SK-N-SH treated with all-trans-retinoic acid at 6 μM for 48 hours (cell line): ENCODE measurements at regions not wholly inside any gene's neighbourhood (a gene's known extent, or its start where the extent isn't known, plus 50 kb on each side); places are given as distances from the start of the nearest gene placed in this dataset.

Source experiments
- ATAC-seq: fragments of 200-7000 bp; cut with Tn5 transposase; 3 replicates; pipeline ENCODE4 v1.9.1; 2020; ENCODE audit warnings: mild to moderate bottlenecking, moderate library complexity
- ARNTL ChIP-seq: fragments of 450-650 bp; formaldehyde crosslinking; IDR thresholded peaks from 2 replicates; pipeline ENCODE4 v1.5.0; 2020; ENCODE audit warnings: low read depth, mild to moderate bottlenecking, moderate library complexity, borderline replicate concordance
- BACH2 ChIP-seq: fragments of 250-450 bp; sonication (Bioruptor Pico); IDR thresholded peaks from 2 replicates; pipeline ENCODE4 v1.9.0; 2021; ENCODE audit warnings: mild to moderate bottlenecking, borderline replicate concordance
- CSDC2 ChIP-seq: fragments of 250-450 bp; sonication (Bioruptor Pico); IDR thresholded peaks from 2 replicates; pipeline ENCODE4 v1.5.0; 2020; ENCODE audit warnings: mild to moderate bottlenecking, moderate library complexity
- GLIS3 ChIP-seq: fragments of 250-450 bp; sonication (Bioruptor Pico); IDR thresholded peaks from 2 replicates; pipeline ENCODE4 v1.5.0; 2020; ENCODE audit warnings: mild to moderate bottlenecking, moderate library complexity
- ISL1 ChIP-seq: fragments of 250-450 bp; sonication (Bioruptor Pico); IDR thresholded peaks from 2 replicates; pipeline ENCODE4 v2.1.2; 2022; ENCODE audit warnings: mild to moderate bottlenecking, moderate library complexity
- OSR1 ChIP-seq: fragments of 250-450 bp; sonication (Bioruptor Pico); IDR thresholded peaks from 2 replicates; pipeline ENCODE4 v1.8.0; 2022; ENCODE audit warnings: moderate library complexity, mild to moderate bottlenecking, inconsistent platforms
- PPARA ChIP-seq: fragments of 250-450 bp; sonication (Bioruptor Pico); IDR thresholded peaks from 2 replicates; pipeline ENCODE4 v1.5.0; 2020; ENCODE audit warnings: mild to moderate bottlenecking, borderline replicate concordance
- SNAI2 ChIP-seq: fragments of 250-450 bp; sonication (Bioruptor Pico); IDR thresholded peaks from 2 replicates; pipeline ENCODE4 v1.5.0; 2020; ENCODE audit warnings: mild to moderate bottlenecking, moderate library complexity
- TCF4 ChIP-seq: fragments of 250-450 bp; sonication (Bioruptor Pico); IDR thresholded peaks from 2 replicates; pipeline ENCODE4 v1.8.0; 2021; ENCODE audit warnings: mild to moderate bottlenecking, moderate library complexity, borderline replicate concordance
- TOX ChIP-seq: fragments of 250-450 bp; sonication (Bioruptor Pico); IDR thresholded peaks from 2 replicates; pipeline ENCODE4 v1.8.0; 2021; ENCODE audit warnings: mild to moderate bottlenecking, moderate library complexity, borderline replicate concordance
- ZC3H10 ChIP-seq: fragments of 250-450 bp; sonication (Bioruptor Pico); IDR thresholded peaks from 2 replicates; pipeline ENCODE4 v1.5.1; 2021; ENCODE audit warnings: mild to moderate bottlenecking, moderate library complexity
- ZFP3 ChIP-seq: fragments of 250-450 bp; sonication (Bioruptor Pico); IDR thresholded peaks from 2 replicates; pipeline ENCODE4 v1.5.0; 2020; ENCODE audit warnings: mild to moderate bottlenecking, moderate library complexity
- ZFP30 ChIP-seq: fragments of 450-650 bp; formaldehyde crosslinking; IDR thresholded peaks from 2 replicates; pipeline ENCODE4 v1.5.0; 2022; ENCODE audit warnings: mild to moderate bottlenecking, moderate library complexity
- ZNF565 ChIP-seq: fragments of 450-650 bp; formaldehyde crosslinking; conservative IDR thresholded peaks from 2 replicates; pipeline ENCODE4 v1.5.0; 2020; ENCODE audit warnings: low read depth, mild to moderate bottlenecking, moderate library complexity
- ZNF70 ChIP-seq: fragments of 450-650 bp; formaldehyde crosslinking; IDR thresholded peaks from 2 replicates; pipeline ENCODE4 v1.5.0; 2020; ENCODE audit warnings: mild to moderate bottlenecking, moderate library complexity
- ZNF8 ChIP-seq: fragments of 450-650 bp; formaldehyde crosslinking; IDR thresholded peaks from 2 replicates; pipeline ENCODE4 v1.5.0; 2020; ENCODE audit warnings: mild to moderate bottlenecking, moderate library complexity
- TF ChIP-seq, protein P1 (sequence below): fragments of 250-450 bp; sonication (Bioruptor Pico); IDR thresholded peaks from 2 replicates; pipeline ENCODE4 v1.5.1; 2021; ENCODE audit warnings: mild to moderate bottlenecking, moderate library complexity
- TF ChIP-seq, protein P2 (sequence below): fragments of 250-450 bp; sonication (Bioruptor Pico); IDR thresholded peaks from 2 replicates; pipeline ENCODE4 v1.8.0; 2020; ENCODE audit warnings: mild to moderate bottlenecking, moderate library complexity, borderline replicate concordance
- TF ChIP-seq, protein P3 (sequence below): fragments of 250-450 bp; sonication (Bioruptor Pico); IDR thresholded peaks from 2 replicates; pipeline ENCODE4 v1.5.1; 2020; ENCODE audit warnings: low read depth, mild to moderate bottlenecking, moderate library complexity
- TF ChIP-seq, protein P4 (sequence below): fragments of 250-450 bp; sonication (Bioruptor Pico); IDR thresholded peaks from 2 replicates; pipeline ENCODE4 v1.5.0; 2020; ENCODE audit warnings: mild to moderate bottlenecking, moderate library complexity
- TF ChIP-seq, protein P5 (sequence below): fragments of 250-450 bp; sonication (Bioruptor Pico); IDR thresholded peaks from 2 replicates; pipeline ENCODE4 v1.8.0; 2021; ENCODE audit warnings: low read depth, mild to moderate bottlenecking, moderate library complexity, borderline replicate concordance

DNA sequence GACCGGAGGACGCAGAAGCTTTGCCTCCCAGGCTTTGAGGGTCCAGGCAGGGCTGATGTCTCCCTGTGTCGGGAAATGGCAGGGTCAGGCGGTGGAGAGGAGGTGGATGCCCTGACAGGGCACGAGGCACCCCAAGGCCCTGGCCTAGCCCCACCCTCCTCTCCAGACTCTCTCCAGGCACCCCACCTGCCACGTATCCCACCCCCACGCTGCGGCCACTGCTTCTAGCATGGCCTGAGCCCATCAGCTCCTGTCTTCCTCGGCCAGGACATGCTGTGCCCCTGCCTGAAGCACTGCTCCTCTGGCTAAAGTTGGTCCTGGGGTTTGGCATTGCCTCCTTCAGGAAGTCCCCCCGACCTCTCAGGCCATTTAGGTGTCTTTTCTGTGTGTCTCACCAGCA is 64.2 kb upstream of the RXRA start:
- TF ChIP-seq ZNF565 (CRISPR knock-in tag): no peak
- TF ChIP-seq, protein P1, sequence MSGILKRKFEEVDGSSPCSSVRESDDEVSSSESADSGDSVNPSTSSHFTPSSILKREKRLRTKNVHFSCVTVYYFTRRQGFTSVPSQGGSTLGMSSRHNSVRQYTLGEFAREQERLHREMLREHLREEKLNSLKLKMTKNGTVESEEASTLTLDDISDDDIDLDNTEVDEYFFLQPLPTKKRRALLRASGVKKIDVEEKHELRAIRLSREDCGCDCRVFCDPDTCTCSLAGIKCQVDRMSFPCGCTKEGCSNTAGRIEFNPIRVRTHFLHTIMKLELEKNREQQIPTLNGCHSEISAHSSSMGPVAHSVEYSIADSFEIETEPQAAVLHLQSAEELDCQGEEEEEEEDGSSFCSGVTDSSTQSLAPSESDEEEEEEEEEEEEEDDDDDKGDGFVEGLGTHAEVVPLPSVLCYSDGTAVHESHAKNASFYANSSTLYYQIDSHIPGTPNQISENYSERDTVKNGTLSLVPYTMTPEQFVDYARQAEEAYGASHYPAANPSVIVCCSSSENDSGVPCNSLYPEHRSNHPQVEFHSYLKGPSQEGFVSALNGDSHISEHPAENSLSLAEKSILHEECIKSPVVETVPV (CRISPR knock-in tag): no peak
- no peak for ATAC-seq

DNA sequence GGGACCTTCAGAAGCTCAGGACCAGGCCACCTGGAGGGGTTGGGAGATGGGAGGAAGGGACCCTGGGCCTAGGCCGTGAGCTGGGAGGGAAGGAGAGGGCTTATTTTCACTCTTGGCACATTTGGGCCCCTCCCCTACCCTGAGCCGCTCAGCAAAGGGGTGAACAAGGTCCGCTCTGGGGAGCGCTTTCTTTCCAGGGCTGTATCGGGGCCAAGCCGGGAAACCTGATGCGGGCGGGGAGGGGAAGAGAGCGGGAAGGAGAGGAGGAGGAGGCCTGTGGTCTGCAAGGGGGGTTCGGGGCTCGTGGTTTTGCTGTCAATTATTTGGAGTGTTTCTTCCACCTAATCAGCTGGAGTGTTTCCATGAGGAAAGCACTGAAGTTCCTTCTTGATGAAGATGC is 62.7 kb upstream of the RXRA start:
- no peak for ATAC-seq
- TF ChIP-seq, protein P2, sequence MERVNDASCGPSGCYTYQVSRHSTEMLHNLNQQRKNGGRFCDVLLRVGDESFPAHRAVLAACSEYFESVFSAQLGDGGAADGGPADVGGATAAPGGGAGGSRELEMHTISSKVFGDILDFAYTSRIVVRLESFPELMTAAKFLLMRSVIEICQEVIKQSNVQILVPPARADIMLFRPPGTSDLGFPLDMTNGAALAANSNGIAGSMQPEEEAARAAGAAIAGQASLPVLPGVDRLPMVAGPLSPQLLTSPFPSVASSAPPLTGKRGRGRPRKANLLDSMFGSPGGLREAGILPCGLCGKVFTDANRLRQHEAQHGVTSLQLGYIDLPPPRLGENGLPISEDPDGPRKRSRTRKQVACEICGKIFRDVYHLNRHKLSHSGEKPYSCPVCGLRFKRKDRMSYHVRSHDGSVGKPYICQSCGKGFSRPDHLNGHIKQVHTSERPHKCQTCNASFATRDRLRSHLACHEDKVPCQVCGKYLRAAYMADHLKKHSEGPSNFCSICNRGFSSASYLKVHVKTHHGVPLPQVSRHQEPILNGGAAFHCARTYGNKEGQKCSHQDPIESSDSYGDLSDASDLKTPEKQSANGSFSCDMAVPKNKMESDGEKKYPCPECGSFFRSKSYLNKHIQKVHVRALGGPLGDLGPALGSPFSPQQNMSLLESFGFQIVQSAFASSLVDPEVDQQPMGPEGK (CRISPR knock-in tag): no peak
- TF ChIP-seq ZFP30 (CRISPR knock-in tag) (no peak), ZC3H10 (no peak), BACH2 (CRISPR knock-in tag) (no peak), GLIS3 (CRISPR knock-in tag) (no peak), OSR1 (CRISPR knock-in tag) (no peak), ISL1 (CRISPR knock-in tag) (no peak), ZFP3 (no peak), PPARA (CRISPR knock-in tag) (no peak), TOX (CRISPR knock-in tag) (no peak), SNAI2 (CRISPR knock-in tag) (no peak), ZNF8 (no peak), ZNF565 (CRISPR knock-in tag) (no peak)
- TF ChIP-seq, protein P1 (CRISPR knock-in tag): no peak
- TF ChIP-seq, protein P3, sequence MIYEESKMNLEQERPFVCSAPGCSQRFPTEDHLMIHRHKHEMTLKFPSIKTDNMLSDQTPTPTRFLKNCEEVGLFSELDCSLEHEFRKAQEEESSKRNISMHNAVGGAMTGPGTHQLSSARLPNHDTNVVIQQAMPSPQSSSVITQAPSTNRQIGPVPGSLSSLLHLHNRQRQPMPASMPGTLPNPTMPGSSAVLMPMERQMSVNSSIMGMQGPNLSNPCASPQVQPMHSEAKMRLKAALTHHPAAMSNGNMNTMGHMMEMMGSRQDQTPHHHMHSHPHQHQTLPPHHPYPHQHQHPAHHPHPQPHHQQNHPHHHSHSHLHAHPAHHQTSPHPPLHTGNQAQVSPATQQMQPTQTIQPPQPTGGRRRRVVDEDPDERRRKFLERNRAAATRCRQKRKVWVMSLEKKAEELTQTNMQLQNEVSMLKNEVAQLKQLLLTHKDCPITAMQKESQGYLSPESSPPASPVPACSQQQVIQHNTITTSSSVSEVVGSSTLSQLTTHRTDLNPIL (CRISPR knock-in tag): no peak
- TF ChIP-seq, protein P4, sequence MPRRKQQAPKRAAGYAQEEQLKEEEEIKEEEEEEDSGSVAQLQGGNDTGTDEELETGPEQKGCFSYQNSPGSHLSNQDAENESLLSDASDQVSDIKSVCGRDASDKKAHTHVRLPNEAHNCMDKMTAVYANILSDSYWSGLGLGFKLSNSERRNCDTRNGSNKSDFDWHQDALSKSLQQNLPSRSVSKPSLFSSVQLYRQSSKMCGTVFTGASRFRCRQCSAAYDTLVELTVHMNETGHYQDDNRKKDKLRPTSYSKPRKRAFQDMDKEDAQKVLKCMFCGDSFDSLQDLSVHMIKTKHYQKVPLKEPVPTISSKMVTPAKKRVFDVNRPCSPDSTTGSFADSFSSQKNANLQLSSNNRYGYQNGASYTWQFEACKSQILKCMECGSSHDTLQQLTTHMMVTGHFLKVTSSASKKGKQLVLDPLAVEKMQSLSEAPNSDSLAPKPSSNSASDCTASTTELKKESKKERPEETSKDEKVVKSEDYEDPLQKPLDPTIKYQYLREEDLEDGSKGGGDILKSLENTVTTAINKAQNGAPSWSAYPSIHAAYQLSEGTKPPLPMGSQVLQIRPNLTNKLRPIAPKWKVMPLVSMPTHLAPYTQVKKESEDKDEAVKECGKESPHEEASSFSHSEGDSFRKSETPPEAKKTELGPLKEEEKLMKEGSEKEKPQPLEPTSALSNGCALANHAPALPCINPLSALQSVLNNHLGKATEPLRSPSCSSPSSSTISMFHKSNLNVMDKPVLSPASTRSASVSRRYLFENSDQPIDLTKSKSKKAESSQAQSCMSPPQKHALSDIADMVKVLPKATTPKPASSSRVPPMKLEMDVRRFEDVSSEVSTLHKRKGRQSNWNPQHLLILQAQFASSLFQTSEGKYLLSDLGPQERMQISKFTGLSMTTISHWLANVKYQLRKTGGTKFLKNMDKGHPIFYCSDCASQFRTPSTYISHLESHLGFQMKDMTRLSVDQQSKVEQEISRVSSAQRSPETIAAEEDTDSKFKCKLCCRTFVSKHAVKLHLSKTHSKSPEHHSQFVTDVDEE (CRISPR knock-in tag): no peak

DNA sequence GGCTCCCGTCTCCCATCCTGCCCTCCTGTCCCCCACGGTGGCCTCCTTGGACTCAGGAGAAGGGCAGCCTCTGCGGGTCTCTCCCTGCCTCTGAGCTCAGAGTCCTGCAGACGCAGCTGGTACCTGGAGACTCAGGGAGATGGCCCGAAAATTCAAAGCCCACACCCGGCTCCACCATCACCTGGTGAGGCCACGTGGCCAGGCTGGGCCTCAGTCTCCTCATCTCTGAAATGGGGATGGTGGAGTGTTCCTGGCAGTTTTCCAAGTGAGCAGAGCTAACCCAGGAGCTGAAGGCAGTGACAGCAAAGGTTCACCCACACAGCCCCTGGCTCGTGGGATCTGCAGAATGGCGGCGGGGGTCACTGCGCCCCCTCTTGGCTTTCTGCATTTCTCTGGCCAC is 62.1 kb upstream of the RXRA start:
- ATAC-seq: no peak
- no peak for TF ChIP-seq PPARA (CRISPR knock-in tag)
- TF ChIP-seq, protein P5, sequence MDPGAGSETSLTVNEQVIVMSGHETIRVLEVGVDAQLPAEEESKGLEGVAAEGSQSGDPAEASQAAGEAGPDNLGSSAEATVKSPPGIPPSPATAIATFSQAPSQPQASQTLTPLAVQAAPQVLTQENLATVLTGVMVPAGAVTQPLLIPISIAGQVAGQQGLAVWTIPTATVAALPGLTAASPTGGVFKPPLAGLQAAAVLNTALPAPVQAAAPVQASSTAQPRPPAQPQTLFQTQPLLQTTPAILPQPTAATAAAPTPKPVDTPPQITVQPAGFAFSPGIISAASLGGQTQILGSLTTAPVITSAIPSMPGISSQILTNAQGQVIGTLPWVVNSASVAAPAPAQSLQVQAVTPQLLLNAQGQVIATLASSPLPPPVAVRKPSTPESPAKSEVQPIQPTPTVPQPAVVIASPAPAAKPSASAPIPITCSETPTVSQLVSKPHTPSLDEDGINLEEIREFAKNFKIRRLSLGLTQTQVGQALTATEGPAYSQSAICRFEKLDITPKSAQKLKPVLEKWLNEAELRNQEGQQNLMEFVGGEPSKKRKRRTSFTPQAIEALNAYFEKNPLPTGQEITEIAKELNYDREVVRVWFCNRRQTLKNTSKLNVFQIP (CRISPR knock-in tag): no peak
- no peak for TF ChIP-seq ARNTL (CRISPR knock-in tag)
- no peak for TF ChIP-seq ZFP3
- TF ChIP-seq ZNF70 (CRISPR knock-in tag): no peak
- TF ChIP-seq, protein P1 (CRISPR knock-in tag): no peak
- TF ChIP-seq CSDC2 (CRISPR knock-in tag): no peak
- TF ChIP-seq ZFP30 (CRISPR knock-in tag): no peak
- TF ChIP-seq GLIS3 (CRISPR knock-in tag): no peak
- TF ChIP-seq TCF4 (CRISPR knock-in tag): no peak
